Mucosa of descending colon (tissue), 3 donors: ENCODE measurements at regions not wholly inside any gene's neighbourhood (a gene's known extent, or its start where the extent isn't known, plus 50 kb on each side); places are given as distances from the start of the nearest gene placed in this dataset.

Experiments used
- ATAC-seq: fragments of 200-7000 bp; cut with Tn5 transposase; one replicate; pipeline ENCODE4 v1.9.1; 2020; ENCODE audit warnings: mild to moderate bottlenecking, moderate library complexity
- DNase-seq, 3 donors: peaks; one replicate each; pipeline ENCODE4 v3.0.0-alpha.2; 2020
- H3K36me3 ChIP-seq: fragments of 200-600 bp; one replicate; pipeline ENCODE4 v1.8.0; 2021; ENCODE audit warnings: low read depth, mild to moderate bottlenecking
- H3K4me1 ChIP-seq: fragments of 200-600 bp; one replicate; pipeline ENCODE4 v1.8.0; 2021; ENCODE audit warnings: low read depth, mild to moderate bottlenecking
- H3K4me3 ChIP-seq: fragments of 200-600 bp; one replicate; pipeline ENCODE4 v1.8.0; 2021; ENCODE audit warnings: mild to moderate bottlenecking
- H3K9me3 ChIP-seq: fragments of 200-600 bp; one replicate; pipeline ENCODE4 v1.8.0; 2021; ENCODE audit warnings: mild to moderate bottlenecking
- CTCF ChIP-seq: fragments of 200-600 bp; IDR thresholded peaks from one replicate; pipeline ENCODE4 v1.8.0; 2022; ENCODE audit warnings: antibody characterized with exemption, mild to moderate bottlenecking
- intact Hi-C, 2 donors: fragments of 100-400 bp; cut with DNase I in 1 of 2; cut with micrococcal nuclease in 1 of 2; formaldehyde crosslinking; loops; one replicate each; pipeline versions ENCODE4 v1.11.0 to v1.11.1; 2022; cut with DNase I, micrococcal nuclease
- donor health status: DM: no; HTN: no; CAD: no; lungs with moderate emphysema.
- donor health status: DM: no; HTN: no; CAD: no.
- donor health status: DM: no; HTN: yes; CAD: no.

- ATAC-seq, result no peak
- intact Hi-C loops, result no loop called here
- TF ChIP-seq CTCF, result no peak
- no peak for DNase-seq
- H3K4me3 ChIP-seq, result no peak overlapping the region
- no peaks in the 10 kb centered on the region for H3K9me3 ChIP-seq
- no peaks in the 10 kb centered on the region for H3K36me3 ChIP-seq
- no peaks in the 10 kb centered on the region for H3K4me1 ChIP-seq
Observed at GRCh38 chr5:161152415-161152940, 300.5 kb upstream of the ATP10B start.

- no peak for TF ChIP-seq CTCF
- intact Hi-C loops, result no loop called here
- Histone ChIP-seq H3K4me3 (no peak overlapping the region), H3K9me3 (no peaks in the 10 kb centered on the region), H3K36me3 (no peaks in the 10 kb centered on the region), H3K4me1 (no peaks in the 10 kb centered on the region)
- DNase-seq (no peak), ATAC-seq (no peak)
Observed at GRCh38 chr5:161150441-161150988, 298.5 kb upstream of the ATP10B start.

GRCh38 chr5:161149078-161149477 is 297.1 kb upstream of the ATP10B start:
- no peaks in the 10 kb centered on the region for H3K4me1 ChIP-seq
- intact Hi-C loops, result no loop called here
- ATAC-seq (no peak), DNase-seq (no peak)
- H3K36me3 ChIP-seq, result no peaks in the 10 kb centered on the region
- H3K9me3 ChIP-seq, result peaks cover 6% of the 10 kb centered on the region
- TF ChIP-seq CTCF, result no peak
- H3K4me3 ChIP-seq, result no peak overlapping the region

- H3K9me3 ChIP-seq, result no peaks in the 10 kb centered on the region
- H3K36me3 ChIP-seq, result no peaks in the 10 kb centered on the region
- ATAC-seq (no peak), DNase-seq (no peak)
- intact Hi-C loops, result no loop called here
- H3K4me1 ChIP-seq, result no peaks in the 10 kb centered on the region
- no peak overlapping the region for H3K4me3 ChIP-seq
- TF ChIP-seq CTCF, result no peak
Observed at GRCh38 chr5:161138751-161139455, 286.9 kb upstream of the ATP10B start.

- DNase-seq, result no peak
Observed at GRCh38 chr5:161134956-161135355, 282.9 kb upstream of the ATP10B start.

More at GRCh38 chr5:161134956-161135355, 282.9 kb upstream of the ATP10B start:
- intact Hi-C loops, result no loop called here
- H3K4me3 ChIP-seq, result no peak overlapping the region
- TF ChIP-seq CTCF, result no peak
- no peaks in the 10 kb centered on the region for H3K36me3 ChIP-seq
- no peak for ATAC-seq
- no peaks in the 10 kb centered on the region for H3K9me3 ChIP-seq
- H3K4me1 ChIP-seq, result no peaks in the 10 kb centered on the region
